Astrocyte (in vitro differentiated cells and primary cell): ENCODE measurements at regions not wholly inside any gene's neighbourhood (a gene's known extent, or its start where the extent isn't known, plus 50 kb on each side); places are given as distances from the start of the nearest gene placed in this dataset.

Experiments used
- EZH2 ChIP-seq: IDR thresholded peaks from 2 replicates; pipeline ENCODE4 v1.6.1; 2012; ENCODE audit warnings: mild to moderate bottlenecking, low read length, inconsistent platforms; ENCODE audit not compliant: insufficient read depth
- TF ChIP-seq, protein P1 (sequence below): IDR thresholded peaks from 2 replicates; pipeline ENCODE4 v1.5.1; 2011; ENCODE audit warnings: low read depth, mild to moderate bottlenecking, inconsistent platforms, low read length, moderate library complexity; ENCODE audit not compliant: insufficient read depth

DNA sequence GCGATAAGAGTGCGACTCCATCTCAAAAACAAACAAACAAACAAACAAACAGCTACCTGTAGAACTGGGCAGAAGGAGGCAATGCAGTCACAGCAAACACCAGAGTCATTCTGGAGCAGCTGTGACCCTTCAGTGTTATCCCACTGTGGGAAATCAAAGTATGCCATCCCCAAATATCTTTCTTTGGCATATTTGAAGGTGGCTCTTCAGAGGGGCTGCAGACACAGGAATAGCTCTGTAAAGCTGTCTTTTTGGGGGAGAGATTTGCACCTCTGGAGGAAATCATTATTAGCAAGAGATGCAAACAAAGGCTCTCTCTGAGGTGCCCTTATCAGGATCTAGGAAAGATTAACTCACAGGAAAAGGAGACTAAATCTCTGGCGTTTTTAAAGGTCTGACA lies 98.5 kb upstream of the XPO1 start:
- TF ChIP-seq, protein P1, sequence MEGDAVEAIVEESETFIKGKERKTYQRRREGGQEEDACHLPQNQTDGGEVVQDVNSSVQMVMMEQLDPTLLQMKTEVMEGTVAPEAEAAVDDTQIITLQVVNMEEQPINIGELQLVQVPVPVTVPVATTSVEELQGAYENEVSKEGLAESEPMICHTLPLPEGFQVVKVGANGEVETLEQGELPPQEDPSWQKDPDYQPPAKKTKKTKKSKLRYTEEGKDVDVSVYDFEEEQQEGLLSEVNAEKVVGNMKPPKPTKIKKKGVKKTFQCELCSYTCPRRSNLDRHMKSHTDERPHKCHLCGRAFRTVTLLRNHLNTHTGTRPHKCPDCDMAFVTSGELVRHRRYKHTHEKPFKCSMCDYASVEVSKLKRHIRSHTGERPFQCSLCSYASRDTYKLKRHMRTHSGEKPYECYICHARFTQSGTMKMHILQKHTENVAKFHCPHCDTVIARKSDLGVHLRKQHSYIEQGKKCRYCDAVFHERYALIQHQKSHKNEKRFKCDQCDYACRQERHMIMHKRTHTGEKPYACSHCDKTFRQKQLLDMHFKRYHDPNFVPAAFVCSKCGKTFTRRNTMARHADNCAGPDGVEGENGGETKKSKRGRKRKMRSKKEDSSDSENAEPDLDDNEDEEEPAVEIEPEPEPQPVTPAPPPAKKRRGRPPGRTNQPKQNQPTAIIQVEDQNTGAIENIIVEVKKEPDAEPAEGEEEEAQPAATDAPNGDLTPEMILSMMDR: no peak
- no peak for TF ChIP-seq EZH2
